ENCODE measurements at regions not wholly inside any gene's neighbourhood (a gene's known extent, or its start where the extent isn't known, plus 50 kb on each side); places are given as distances from the start of the nearest gene placed in this dataset.
"Not testable (repeated sequence)": the region's sequence is repeated elsewhere in the genome, so short reads cannot be mapped to it uniquely, and the experiment has no call there.

DNA sequence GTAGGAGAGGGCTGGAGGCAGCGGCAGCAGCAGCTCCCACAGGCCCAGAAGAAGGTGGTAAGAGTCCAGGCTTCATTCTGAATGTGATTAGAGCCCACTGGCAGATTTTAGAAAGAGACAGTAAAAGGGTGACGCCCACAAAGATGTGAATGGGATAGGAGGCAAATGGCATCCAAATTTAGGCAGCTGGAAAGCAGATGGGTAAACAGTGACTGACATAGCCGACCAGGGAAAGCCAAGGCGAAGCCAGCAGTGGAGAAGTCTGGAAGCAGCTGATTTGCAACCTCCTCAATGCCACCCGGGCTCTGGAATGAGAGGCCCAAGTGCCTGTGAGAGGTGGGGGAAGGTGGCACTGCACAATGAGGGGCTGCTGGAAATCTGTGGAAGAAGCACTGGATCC lies 103.3 kb downstream of the C5orf15 start:
- Histone ChIP-seq H3K36me3 (no peaks in the 10 kb centered on the region), H3K4me3 (no peak overlapping the region), H3K4me1 (peaks cover 6% of the 10 kb centered on the region), H3K9me3 (no peaks in the 10 kb centered on the region), H3K27ac (no peak overlapping the region), H3K27me3 (ENCODE audit: low read depth) (no peaks in the 10 kb centered on the region)
- intact Hi-C loops (cut with DNase I), result no loop called here
- no peak for ATAC-seq
- no peak for DNase-seq
- TF ChIP-seq, protein P1, sequence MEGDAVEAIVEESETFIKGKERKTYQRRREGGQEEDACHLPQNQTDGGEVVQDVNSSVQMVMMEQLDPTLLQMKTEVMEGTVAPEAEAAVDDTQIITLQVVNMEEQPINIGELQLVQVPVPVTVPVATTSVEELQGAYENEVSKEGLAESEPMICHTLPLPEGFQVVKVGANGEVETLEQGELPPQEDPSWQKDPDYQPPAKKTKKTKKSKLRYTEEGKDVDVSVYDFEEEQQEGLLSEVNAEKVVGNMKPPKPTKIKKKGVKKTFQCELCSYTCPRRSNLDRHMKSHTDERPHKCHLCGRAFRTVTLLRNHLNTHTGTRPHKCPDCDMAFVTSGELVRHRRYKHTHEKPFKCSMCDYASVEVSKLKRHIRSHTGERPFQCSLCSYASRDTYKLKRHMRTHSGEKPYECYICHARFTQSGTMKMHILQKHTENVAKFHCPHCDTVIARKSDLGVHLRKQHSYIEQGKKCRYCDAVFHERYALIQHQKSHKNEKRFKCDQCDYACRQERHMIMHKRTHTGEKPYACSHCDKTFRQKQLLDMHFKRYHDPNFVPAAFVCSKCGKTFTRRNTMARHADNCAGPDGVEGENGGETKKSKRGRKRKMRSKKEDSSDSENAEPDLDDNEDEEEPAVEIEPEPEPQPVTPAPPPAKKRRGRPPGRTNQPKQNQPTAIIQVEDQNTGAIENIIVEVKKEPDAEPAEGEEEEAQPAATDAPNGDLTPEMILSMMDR (IDR thresholded peaks at IDR 0.05), result no peak

DNA sequence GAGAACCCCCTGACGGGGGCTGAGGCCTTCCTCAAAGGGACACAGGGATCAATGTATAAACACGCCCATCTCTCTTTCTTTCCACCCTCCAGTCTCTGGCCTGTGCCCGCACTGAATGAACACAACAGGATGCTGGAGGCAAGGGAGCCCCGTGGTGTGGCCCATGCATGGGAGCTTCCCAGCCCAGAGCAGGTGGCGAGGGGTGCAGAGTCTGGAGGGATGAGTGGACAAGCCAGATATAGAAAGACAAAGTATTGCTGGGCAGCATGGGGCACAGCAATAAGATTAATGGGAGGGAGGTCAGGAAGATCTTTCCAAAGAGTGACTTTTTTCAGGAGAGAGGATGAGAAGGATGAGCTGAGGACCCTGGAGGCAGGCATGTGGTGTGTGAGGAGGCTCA lies 103.7 kb downstream of the C5orf15 start:
- no peak for DNase-seq
- Histone ChIP-seq H3K36me3 (no peaks in the 10 kb centered on the region), H3K4me1 (peaks cover 6% of the 10 kb centered on the region), H3K4me3 (no peak overlapping the region), H3K27ac (no peak overlapping the region), H3K27me3 (ENCODE audit: low read depth) (no peaks in the 10 kb centered on the region), H3K9me3 (no peaks in the 10 kb centered on the region)
- no peak for ATAC-seq
- TF ChIP-seq, protein P1 (IDR thresholded peaks at IDR 0.05), result no peak
- intact Hi-C loops (cut with DNase I), result no loop called here

DNA sequence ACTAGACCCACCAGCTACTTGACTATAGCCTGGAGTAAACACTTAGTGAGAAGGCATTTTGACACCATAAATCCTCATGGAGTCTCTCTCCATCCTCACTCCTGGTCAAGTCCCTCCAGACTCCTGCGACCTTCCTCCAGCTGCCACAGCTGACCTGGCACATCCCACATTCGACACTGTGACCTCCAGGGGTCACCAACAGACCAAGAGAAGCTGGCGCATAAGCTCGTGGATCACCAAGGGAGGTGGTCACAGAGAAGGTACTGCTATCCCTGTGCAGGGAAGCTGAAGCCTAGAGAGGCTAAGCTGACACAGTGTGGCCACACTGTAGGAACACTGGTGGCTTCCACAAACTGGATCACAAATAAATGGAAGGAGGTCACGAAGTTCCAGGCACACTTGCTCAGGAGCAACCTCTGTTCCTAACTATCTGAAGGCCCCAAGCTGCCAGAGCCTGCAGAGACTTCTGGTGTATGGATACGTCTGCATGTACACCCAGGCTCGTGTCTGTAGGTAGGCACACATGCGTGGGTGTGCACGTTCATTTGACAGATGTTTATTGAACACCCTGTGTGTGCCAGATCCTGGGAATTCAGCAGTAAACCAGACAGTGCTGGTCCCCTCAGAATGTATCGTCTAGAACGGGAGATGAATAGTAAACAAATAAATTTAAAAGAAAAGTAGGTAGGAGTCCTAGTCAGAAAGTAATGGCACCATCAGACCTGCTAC lies 104.4 kb downstream of the C5orf15 start:
- Histone ChIP-seq H3K9me3 (no peaks in the 10 kb centered on the region), H3K4me1 (peaks cover 2% of the 10 kb centered on the region), H3K36me3 (no peaks in the 10 kb centered on the region), H3K4me3 (no peak overlapping the region), H3K27ac (no peak overlapping the region), H3K27me3 (ENCODE audit: low read depth) (no peaks in the 10 kb centered on the region)
- TF ChIP-seq, protein P1 (IDR thresholded peaks at IDR 0.05), result no peak
- intact Hi-C loops (cut with DNase I), result no loop called here
- no peak for DNase-seq
- no peak for ATAC-seq

DNA sequence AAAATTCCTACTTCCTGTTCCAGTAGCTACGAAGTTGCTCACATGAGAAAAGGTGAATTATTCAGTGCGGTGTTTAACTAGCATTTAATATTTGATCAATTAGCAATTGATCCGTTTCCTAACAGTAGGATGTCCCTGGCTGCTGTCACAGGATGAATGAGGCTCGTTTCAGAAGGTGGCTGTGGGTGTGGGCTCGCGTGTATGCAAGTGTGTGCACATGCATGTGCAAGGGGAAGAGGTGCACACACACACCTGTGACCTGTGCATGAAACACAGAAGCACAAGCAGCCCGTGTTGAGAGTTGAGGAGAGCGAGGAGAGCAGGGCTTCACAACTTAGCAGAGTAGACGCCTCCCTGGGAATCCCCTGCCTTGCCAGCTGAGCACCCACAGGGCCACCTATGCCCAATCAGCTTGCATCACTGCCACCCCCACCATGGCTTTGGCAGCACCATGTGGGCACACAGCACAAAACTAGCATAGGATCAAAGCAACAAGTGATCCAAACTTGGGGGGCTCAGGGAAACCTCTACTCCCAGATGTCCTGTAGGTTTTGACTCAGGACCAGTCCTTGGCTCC lies 107.2 kb downstream of the C5orf15 start:
- H3K4me3 ChIP-seq, result no peak overlapping the region
- intact Hi-C loops (cut with DNase I), result no loop called here
- TF ChIP-seq, protein P1 (IDR thresholded peaks at IDR 0.05), result no peak
- no peaks in the 10 kb centered on the region for H3K9me3 ChIP-seq
- no peaks in the 10 kb centered on the region for H3K27me3 ChIP-seq (ENCODE audit: low read depth)
- no peak for ATAC-seq
- DNase-seq, result no peak
- H3K27ac ChIP-seq, result no peak overlapping the region
- no peaks in the 10 kb centered on the region for H3K36me3 ChIP-seq
- no peaks in the 10 kb centered on the region for H3K4me1 ChIP-seq

DNA sequence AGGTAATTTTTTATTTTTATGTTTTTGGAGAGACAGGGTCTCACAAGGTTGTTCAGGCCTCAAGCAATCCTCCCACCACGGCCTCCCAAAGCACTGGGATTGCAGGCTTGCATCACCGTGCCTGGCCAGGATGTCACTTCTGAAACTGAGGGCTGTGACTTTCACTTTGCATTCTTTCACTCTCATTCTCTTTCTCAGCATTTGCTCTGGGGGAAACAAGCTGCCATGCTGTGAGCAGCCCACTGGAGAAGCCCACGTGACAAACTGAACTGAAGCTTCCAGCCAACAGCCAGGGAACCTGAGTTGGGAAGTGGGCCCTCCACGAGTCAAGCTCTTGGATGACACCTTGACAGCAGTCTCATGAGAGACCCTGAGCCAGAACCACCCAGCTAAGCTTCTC lies 109.4 kb downstream of the C5orf15 start:
- TF ChIP-seq, protein P1 (IDR thresholded peaks at IDR 0.05), result no peak
- intact Hi-C loops (cut with DNase I), result no loop called here
- no peaks in the 10 kb centered on the region for H3K36me3 ChIP-seq
- H3K27me3 ChIP-seq (ENCODE audit: low read depth), result no peaks in the 10 kb centered on the region
- no peak for ATAC-seq
- H3K4me3 ChIP-seq, result no peak overlapping the region
- no peak for DNase-seq
- no peak overlapping the region for H3K27ac ChIP-seq
- H3K9me3 ChIP-seq, result no peaks in the 10 kb centered on the region
- H3K4me1 ChIP-seq, result no peaks in the 10 kb centered on the region

DNA sequence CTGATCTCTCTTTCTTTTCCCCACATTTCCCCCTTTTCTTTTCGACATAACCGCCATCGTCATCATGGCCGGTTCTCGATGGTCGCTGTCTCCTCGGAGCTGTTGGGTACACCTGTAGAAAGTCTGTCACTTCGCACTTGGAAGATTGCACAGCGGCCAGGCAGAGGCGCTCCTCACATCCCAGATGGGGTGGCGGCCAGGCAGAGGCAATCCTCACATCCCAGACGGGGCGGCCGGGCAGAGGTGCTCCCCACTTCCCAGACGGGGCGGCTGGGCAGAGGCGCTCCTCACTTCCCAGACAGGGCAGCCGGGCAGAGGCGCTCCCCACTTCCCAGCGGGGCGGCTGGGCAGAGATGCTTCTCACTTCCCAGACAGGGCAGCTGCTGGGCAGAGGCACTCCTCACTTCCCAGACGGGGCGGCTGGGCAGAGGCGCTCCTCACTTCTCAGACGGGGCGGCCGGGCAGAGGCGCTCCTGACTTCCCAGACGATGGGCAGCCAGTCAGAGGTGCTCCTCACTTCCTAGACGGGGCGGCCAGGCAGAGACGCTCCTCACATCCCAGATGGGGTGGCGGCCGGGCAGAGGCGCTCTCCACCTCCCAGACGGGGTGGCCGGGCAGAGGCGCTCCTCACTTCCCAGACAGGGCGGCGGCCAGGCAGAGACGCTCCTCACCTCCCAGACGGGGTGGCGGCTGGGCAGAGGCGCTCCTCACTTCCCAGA lies 110.7 kb downstream of the C5orf15 start:
- H3K36me3 ChIP-seq; intact Hi-C loops (cut with DNase I); H3K4me1 ChIP-seq; ATAC-seq; H3K27me3 ChIP-seq (ENCODE audit: low read depth); H3K4me3 ChIP-seq; H3K9me3 ChIP-seq; H3K27ac ChIP-seq; DNase-seq: not testable (repeated sequence)
